ENCODE measurements at regions not wholly inside any gene's neighbourhood (a gene's known extent, or its start where the extent isn't known, plus 50 kb on each side); places are given as distances from the start of the nearest gene placed in this dataset.

- no peak for DNase-seq (ENCODE audit: low spot score)
- no peak for TF ChIP-seq CTCF (IDR thresholded peaks at IDR 0.05; ENCODE audit: extremely low read depth, missing control alignments)
Observed at GRCh38 chr5:71864730-71865601, 145.9 kb downstream of the CARTPT start.

GRCh38 chr5:71865665-71866320 lies 146.7 kb downstream of the CARTPT start:
- no peak for TF ChIP-seq CTCF (IDR thresholded peaks at IDR 0.05; ENCODE audit: extremely low read depth, missing control alignments)
- no peak for DNase-seq (ENCODE audit: low spot score)

GRCh38 chr5:71872311-71872864 lies 153.3 kb downstream of the CARTPT start:
- TF ChIP-seq CTCF (IDR thresholded peaks at IDR 0.05; ENCODE audit: extremely low read depth, missing control alignments), result no peak
- no peak for DNase-seq (ENCODE audit: low spot score)

GRCh38 chr5:71873191-71873591 lies 154.1 kb downstream of the CARTPT start:
- no peak for TF ChIP-seq CTCF (IDR thresholded peaks at IDR 0.05; ENCODE audit: extremely low read depth, missing control alignments)
- DNase-seq (ENCODE audit: low spot score), result no peak

- no peak for DNase-seq (ENCODE audit: low spot score)
- no peak for TF ChIP-seq CTCF (IDR thresholded peaks at IDR 0.05; ENCODE audit: extremely low read depth, missing control alignments)
Observed at GRCh38 chr5:71874521-71874920, 155.4 kb downstream of the CARTPT start.

GRCh38 chr5:71877511-71877910 lies 158.4 kb downstream of the CARTPT start:
- no peak for DNase-seq (ENCODE audit: low spot score)
- TF ChIP-seq CTCF (IDR thresholded peaks at IDR 0.05; ENCODE audit: extremely low read depth, missing control alignments), result no peak

GRCh38 chr5:71880536-71880935 lies 161.5 kb downstream of the CARTPT start:
- no peak for DNase-seq (ENCODE audit: low spot score)
- TF ChIP-seq CTCF (IDR thresholded peaks at IDR 0.05; ENCODE audit: extremely low read depth, missing control alignments), result no peak

All from GM20000 (cell line).